ES-I3 (cell line): ENCODE measurements at regions not wholly inside any gene's neighbourhood (a gene's known extent, or its start where the extent isn't known, plus 50 kb on each side); places are given as distances from the start of the nearest gene placed in this dataset.

Experiments
- H3K36me3 ChIP-seq: 2 replicates; pipeline ENCODE4 v1.6.1; 2013; ENCODE audit warnings: mild to moderate bottlenecking, low read length, control low read depth, moderate library complexity; ENCODE audit not compliant: insufficient read depth
- H3K4me1 ChIP-seq: 2 replicates; pipeline ENCODE4 v1.6.1; 2013; ENCODE audit warnings: mild to moderate bottlenecking, control low read depth, low read length; ENCODE audit not compliant: insufficient read depth
- H3K9ac ChIP-seq: 2 replicates; pipeline ENCODE4 v1.6.1; 2013; ENCODE audit warnings: low read depth, mild to moderate bottlenecking, low read length, moderate library complexity
- H3K9me3 ChIP-seq: 2 replicates; pipeline ENCODE4 v1.6.1; 2013; ENCODE audit warnings: mild to moderate bottlenecking, low read length, moderate library complexity; ENCODE audit not compliant: control insufficient read depth, insufficient read depth

DNA sequence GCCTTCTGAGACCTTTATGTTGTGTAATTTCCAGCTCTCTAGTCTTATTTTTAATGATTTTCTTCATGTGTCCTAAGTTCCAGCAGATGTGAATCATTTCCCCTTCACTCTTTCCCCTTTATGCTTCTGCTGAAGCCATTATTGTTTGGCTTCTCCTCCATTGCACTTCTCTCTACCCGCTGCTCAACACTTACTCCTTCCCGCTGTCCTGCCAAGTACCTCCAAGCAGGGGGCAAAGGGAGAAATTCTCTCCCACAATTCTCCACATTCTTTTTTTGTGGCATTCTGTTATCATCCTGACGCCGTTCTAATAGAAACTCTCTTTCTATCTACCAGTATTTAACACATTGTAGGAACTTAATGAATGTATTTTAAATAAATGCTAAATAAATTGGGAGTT lies 388.9 kb upstream of the TPK1 start:
- Histone ChIP-seq H3K9ac (no peak overlapping the region), H3K9me3 (no peaks in the 10 kb centered on the region), H3K4me1 (no peaks in the 10 kb centered on the region; the same call in 1 of the 2 replicates), H3K36me3 (no peaks in the 10 kb centered on the region)

DNA sequence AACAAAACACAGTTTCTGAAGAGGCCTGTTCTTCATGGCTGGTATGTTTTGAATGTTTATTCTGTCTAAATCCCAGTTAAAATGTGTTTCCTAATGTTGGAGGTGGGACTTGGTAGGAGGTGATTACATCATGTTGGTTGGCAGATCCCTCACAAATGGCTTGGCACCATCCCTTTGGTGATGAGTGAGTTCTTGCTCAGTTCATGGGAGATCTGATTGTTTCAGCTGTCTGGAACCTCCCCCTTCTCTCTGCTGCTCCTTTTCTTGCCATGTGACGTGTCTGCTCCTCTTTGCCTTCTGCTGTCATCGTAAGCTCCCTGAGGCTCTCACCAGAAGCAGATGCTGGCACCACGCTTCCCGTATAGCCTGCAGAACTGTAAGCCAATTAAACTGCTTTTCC lies 383.6 kb upstream of the TPK1 start:
- Histone ChIP-seq H3K9ac (no peak overlapping the region), H3K4me1 (no peaks in the 10 kb centered on the region; the same call in 1 of the 2 replicates), H3K36me3 (no peaks in the 10 kb centered on the region), H3K9me3 (no peaks in the 10 kb centered on the region)

DNA sequence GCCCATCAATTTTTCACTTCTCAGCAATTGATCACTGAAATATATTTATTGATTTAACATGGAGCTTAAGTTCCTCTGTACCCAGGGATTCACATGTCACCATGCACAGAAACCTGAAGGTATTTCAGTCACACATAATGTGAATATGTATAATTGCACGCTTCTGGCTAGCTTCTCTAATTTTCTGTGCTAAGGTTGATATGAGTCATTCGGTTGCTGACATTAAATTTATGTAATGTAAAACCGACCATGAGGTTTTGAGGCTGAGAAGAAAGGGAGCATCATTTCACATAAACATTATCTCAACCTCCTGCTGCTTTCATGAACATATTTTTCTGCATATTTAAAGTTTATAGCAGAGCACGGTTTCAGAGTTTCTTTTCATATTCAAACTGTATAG lies 381.0 kb upstream of the TPK1 start:
- H3K9me3 ChIP-seq, result no peaks in the 10 kb centered on the region
- no peak overlapping the region for H3K9ac ChIP-seq
- H3K36me3 ChIP-seq, result no peaks in the 10 kb centered on the region
- H3K4me1 ChIP-seq, result no peaks in the 10 kb centered on the region

DNA sequence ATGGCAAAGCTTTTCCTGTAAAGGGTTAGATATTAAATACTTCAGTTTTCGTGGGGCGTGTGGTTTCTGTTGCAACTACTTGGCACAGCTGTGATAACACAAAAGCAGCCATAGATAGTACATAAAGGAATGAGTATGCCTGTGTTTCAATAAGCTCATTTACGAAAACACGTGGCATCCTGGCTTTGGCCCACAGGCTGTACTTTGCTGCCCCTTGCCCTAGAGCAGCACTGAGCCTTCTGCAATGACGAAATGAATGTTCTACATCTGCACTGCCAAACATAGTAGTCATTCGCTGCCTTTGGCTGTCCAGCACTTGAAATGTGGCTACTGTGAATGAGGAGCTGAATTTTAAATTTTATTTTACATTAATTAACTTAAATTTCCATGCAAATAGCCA lies 376.2 kb upstream of the TPK1 start:
- Histone ChIP-seq H3K36me3 (no peaks in the 10 kb centered on the region), H3K4me1 (no peaks in the 10 kb centered on the region), H3K9me3 (no peaks in the 10 kb centered on the region), H3K9ac (no peak overlapping the region)

DNA sequence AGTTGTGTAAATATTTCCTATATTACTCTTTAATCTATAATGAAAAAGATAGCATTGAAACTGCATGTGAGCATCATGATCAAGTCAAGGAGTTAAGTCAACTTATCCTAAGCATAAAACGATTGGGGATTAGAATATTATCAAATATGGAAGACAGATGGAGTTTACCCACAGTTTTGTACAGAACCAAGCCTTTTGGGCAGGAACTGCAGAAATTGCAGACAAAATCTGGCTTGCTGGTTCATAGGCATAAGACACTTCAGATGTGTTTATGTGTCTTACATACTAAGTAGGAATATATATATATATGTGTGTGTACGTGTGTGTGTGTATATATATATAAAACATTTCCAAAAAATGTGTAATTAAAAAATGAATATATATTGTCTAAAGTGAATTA lies 375.4 kb upstream of the TPK1 start:
- Histone ChIP-seq H3K9ac (no peak overlapping the region), H3K4me1 (no peaks in the 10 kb centered on the region), H3K9me3 (no peaks in the 10 kb centered on the region), H3K36me3 (no peaks in the 10 kb centered on the region)

DNA sequence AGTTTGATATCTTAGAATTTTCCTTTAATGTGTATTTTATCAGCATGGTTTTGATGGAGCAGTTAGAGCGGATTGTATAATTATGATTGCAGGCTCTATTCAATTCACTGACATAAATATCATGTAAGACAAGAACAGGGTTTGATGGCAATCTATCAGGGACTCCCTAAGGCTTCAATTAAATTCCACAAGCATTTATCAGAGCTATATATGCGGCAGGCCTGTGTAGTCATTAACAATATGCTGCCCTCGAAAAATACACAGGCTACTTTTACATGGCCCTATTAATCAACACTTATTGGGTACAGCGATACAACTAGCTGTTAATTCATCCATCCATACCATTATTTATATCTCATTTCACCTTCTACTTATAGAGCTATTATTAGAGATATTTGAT lies 358.1 kb upstream of the TPK1 start:
- H3K9me3 ChIP-seq, result no peaks in the 10 kb centered on the region
- no peaks in the 10 kb centered on the region for H3K36me3 ChIP-seq
- no peak overlapping the region for H3K9ac ChIP-seq
- H3K4me1 ChIP-seq, result no peaks in the 10 kb centered on the region

DNA sequence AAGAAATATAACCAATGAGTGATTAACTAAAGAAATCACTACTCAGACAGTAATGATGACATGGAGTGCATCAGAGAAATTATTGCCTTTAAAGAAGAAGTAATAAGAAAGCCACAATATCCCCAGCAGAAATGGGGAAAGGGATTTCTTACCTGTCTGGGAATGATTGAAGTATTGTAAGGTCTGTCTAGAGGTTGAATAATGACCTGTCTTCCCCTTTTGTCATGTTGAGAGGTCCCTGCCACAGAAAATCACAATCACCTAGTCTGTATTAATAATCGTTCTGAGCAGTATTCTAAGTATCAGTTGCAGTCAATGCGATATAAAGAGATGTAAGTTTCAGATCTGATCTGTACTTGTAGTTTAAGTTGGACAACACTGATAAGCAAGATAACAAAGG lies 349.1 kb upstream of the TPK1 start:
- peaks cover 2% of the 10 kb centered on the region; the same call in 1 of the 2 replicates for H3K9me3 ChIP-seq
- no peaks in the 10 kb centered on the region for H3K4me1 ChIP-seq
- no peak overlapping the region for H3K9ac ChIP-seq
- no peaks in the 10 kb centered on the region for H3K36me3 ChIP-seq

DNA sequence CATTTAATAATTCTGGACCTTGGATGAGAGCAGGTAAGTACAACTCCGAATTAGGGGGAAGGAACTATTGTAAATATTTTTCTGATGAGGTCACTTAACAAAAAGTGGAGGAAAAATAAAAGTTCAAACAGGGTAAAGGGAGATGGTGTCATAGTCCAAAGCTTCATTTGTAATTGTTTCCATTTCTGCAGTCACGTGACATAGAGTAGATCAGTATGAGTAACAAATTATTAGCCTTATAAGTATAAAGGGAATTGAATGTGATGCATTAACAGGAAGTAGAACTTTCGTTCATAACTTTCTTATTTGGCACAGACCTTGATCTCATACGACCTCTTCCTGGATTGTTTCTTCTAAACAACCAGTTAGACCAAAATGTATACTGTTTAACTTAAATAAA lies 347.2 kb upstream of the TPK1 start:
- no peaks in the 10 kb centered on the region for H3K4me1 ChIP-seq
- no peak overlapping the region for H3K9ac ChIP-seq
- H3K9me3 ChIP-seq, result peaks cover under 1% of the 10 kb centered on the region; the same call in 1 of the 2 replicates
- no peaks in the 10 kb centered on the region for H3K36me3 ChIP-seq

DNA sequence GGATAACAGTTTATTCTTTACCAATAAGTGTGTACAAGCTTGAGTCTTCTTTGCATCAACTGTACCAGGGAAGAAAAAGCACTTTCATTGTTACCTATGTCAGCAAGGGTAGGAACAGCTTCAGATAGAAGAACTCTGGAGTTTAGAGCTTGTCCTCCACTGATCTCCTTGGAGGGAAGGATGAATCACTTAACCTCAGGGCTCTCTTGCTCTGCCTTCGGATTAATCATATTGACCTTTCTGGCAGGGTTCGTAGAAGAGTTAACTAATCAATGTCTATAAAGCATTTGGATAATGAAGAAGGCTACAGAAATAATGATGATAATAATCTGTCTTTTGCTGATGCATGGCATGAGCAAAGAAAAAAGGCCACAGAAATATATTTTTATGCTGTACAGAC lies 339.5 kb upstream of the TPK1 start:
- no peak overlapping the region for H3K9ac ChIP-seq
- H3K9me3 ChIP-seq, result no peaks in the 10 kb centered on the region

DNA sequence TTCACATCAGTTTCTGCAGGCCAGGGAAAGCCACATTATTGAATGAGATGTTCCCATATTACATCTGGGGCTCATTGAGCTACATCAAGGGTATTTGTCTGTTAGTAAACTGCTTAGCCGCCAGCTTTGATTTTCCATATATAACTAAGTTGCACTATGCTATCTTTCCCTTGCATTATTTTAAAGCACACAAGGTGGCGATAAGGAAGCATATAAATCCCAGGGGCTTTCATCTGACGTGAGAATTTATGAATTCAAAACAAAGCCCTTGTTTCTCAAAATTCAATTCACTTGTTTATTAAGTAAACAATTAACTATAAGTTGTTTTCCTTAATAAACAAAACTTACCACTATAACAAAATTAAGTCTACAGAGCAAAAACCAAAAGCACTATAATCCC lies 334.1 kb upstream of the TPK1 start:
- Histone ChIP-seq H3K9me3 (no peaks in the 10 kb centered on the region), H3K4me1 (no peaks in the 10 kb centered on the region), H3K36me3 (no peaks in the 10 kb centered on the region), H3K9ac (no peak overlapping the region)

More for the DNA sequence above, 339.5 kb upstream of the TPK1 start:
- H3K36me3 ChIP-seq, result no peaks in the 10 kb centered on the region
- H3K4me1 ChIP-seq, result no peaks in the 10 kb centered on the region

DNA sequence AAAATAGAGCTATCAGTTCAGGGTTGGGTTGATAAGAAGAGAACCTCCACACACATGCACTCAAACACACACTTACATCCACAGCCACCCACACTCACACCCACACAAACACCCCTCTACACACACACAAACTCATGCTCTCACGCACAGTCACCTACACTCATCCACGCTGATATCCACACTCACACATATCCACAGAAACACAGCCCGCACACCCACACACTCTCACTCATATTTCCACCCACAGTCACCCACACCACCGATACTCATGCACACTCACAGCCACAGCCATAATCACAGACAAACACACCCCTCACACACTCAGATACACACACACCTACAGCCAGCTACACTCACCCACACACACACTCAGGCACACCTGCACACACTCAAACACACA lies 333.0 kb upstream of the TPK1 start:
- no peaks in the 10 kb centered on the region for H3K4me1 ChIP-seq
- H3K36me3 ChIP-seq, result no peaks in the 10 kb centered on the region
- H3K9ac ChIP-seq, result no peak overlapping the region
- no peaks in the 10 kb centered on the region for H3K9me3 ChIP-seq

DNA sequence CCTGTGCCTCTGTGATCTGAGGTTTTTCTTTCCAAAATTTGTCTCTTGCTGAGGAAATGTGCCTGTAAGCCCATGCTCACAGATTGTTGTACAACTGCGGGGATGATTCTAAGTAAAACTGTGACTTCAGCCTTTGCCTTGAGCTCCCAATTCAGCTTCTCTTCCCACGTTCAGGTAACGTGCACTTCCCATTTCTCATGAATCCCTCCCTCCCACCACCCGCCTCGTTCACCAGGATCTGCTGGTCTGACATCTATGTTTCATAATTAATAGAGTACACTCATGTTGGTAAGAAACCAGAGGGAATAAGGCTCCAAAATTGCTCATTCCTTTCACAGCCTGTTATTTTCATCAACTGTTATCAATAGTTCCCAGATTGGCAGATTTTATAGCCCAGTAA lies 332.6 kb upstream of the TPK1 start:
- H3K9me3 ChIP-seq, result no peaks in the 10 kb centered on the region
- no peak overlapping the region for H3K9ac ChIP-seq
- no peaks in the 10 kb centered on the region for H3K36me3 ChIP-seq
- no peaks in the 10 kb centered on the region for H3K4me1 ChIP-seq

DNA sequence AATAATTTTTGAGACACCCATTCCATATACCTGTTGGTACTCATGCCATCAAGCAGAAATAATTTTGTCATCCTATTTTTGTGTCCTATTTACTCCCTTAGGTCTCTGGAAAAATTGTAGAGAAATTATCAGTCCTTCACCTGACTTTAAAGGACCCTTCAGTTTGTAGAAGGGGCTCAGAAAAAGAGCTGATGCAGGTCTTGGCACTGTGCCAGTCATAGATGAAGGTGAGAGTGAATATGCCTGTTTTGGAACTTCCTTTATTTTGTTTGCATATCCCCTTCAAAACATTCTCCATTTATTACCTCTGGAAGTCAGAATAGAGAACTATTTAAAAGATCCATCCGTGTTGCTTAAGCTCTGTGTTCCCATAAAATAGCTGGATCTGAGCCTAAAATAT lies 321.0 kb upstream of the TPK1 start:
- H3K36me3 ChIP-seq, result no peaks in the 10 kb centered on the region
- no peaks in the 10 kb centered on the region for H3K4me1 ChIP-seq
- no peaks in the 10 kb centered on the region for H3K9me3 ChIP-seq
- H3K9ac ChIP-seq, result no peak overlapping the region

DNA sequence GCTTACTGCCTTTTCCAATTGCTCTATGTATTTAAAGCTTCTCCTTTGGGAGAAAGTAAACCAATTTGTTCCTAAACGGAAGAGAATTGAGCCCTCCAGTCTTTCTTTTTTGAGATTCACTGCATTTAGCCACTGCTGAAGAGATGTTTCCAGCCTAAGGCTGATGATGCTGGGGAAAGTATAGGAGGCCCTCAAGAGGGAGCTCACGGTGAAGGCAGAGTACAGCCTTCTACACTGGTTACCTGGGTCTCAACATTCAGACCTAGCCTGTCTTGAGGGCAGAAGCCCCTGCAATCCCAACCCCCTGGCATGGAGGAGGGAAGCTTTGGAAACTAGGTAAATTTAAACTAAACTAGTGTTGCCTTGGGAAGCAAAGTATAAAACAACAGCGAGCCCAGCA lies 316.7 kb upstream of the TPK1 start:
- no peaks in the 10 kb centered on the region for H3K4me1 ChIP-seq
- H3K36me3 ChIP-seq, result no peaks in the 10 kb centered on the region
- no peak overlapping the region for H3K9ac ChIP-seq
- no peaks in the 10 kb centered on the region for H3K9me3 ChIP-seq

DNA sequence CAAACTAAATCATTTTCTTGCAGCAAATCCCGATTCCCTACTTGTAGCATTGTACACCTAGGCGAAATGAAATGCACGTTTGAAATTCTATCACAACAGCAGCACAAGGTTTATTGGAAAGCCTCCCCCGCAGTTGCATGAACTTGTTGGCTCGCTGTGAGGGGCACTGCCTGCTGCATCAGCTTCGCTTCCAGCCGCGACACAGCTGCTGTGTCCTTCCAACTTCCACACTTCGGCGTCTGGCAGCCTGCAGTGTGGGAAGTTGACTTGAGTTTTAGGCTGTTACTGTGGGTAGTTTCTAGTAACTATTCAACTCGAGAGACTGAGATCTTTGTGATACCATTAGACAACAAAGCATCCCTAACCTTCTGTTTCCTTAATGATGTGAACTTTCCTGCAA lies 315.8 kb upstream of the TPK1 start:
- H3K9ac ChIP-seq, result no peak overlapping the region
- H3K9me3 ChIP-seq, result no peaks in the 10 kb centered on the region
- no peaks in the 10 kb centered on the region for H3K4me1 ChIP-seq
- H3K36me3 ChIP-seq, result no peaks in the 10 kb centered on the region

DNA sequence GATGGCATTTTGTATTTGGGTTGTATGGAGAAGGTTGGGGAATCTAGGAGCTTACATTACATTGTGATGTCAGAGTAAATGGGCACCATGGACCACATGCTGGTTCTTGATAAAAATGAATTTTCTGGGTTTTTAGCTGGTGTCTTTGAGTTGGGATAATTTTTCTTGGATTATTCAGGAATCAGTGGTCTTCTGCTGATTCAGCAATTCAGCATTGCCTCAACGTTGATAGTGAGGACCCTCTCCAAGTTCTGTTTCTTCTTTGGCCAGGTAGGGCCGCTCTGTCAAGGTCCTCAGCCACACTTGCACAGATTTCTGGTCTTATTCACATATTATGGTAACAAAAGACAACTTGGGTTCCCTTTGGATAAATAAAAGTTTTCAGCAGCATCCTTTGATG lies 312.0 kb upstream of the TPK1 start:
- Histone ChIP-seq H3K36me3 (no peaks in the 10 kb centered on the region), H3K4me1 (peaks cover 4% of the 10 kb centered on the region; the same call in 1 of the 2 replicates), H3K9ac (no peak overlapping the region), H3K9me3 (no peaks in the 10 kb centered on the region)
